ENCODE measurements at regions not wholly inside any gene's neighbourhood (a gene's known extent, or its start where the extent isn't known, plus 50 kb on each side); places are given as distances from the start of the nearest gene placed in this dataset.

DNA sequence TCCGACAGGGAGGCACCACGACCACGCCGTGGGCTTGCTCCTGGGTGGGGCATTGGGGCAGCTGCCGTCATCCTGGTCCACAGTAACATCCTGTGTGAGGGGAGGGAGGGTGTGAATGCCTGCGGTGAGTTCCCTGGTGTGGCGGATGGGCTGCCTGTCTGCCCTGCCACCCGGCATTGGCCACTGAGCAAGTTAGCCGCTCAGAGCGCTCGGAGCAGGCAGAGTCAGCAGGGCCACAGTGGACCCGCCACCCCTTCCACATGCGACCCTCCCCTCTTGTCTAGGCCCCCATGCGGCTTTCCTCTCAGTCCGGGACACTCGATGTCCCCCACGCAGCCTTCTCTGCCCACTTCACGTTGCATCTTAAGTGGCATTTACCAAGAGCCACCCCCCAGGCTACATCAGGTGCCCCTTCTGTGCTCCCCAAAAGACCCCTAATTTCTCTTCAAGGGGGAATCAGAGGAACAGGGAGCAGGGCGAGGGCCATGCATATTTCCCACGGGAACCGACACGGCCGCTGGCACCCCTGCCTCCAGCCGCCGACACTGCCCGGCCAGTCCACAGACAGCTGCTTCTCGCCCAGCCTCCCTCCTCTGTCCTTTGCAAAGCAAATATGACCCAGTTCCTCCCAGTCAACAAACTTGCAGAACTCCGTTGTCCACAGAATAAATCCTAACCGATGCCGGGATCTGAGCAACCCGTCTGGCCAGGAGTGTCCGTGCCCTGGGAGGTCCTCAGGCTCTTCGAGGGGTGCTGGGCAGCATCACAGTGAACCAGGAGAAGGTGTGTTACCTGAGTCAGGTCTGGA lies 1482.1 kb downstream of the TBC1D22A start:
- DNase-seq (ENCODE audit: low read depth in 3 of 3) = no peak

GRCh38 chr22:48242461-48242864 lies 1480.0 kb downstream of the TBC1D22A start:
- no peak for DNase-seq (ENCODE audit: low read depth in 3 of 3)

DNA sequence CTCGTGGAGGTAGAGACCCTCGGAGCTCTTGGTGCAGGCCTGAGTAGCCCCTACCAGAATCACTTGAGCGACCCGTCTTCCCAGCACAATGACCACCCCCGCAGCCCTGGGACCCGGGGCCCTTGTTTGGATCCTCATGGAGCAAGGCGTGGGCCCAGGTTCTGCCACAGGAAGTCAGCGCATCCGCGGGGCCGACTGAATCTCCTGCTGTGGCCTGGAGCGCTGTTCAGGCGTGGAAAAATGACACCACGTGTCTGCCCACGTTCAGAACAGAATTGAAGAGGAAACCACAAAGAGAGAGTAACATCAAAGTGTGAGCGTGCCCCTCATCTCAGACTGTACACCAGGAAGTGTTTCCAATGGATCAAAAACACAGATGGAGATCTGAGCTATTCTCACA lies 1479.2 kb downstream of the TBC1D22A start:
- DNase-seq (ENCODE audit: low read depth in 3 of 3) = no peak

DNA sequence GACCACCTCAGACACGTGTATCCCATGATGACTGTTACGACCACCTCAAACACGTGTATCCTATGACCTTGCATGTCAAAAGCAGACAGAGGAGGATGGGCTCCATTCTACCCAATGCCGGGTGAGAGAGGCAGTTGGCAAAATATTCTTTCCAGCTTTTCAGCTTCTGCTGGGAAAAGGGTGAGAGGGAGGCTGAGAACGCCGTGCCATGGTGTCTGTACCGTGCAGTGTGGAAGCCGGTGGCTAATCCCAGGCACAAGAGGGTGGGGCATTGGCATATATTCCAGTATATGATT lies 1478.4 kb downstream of the TBC1D22A start:
- DNase-seq (ENCODE audit: low read depth in 3 of 3) = no peak

DNA sequence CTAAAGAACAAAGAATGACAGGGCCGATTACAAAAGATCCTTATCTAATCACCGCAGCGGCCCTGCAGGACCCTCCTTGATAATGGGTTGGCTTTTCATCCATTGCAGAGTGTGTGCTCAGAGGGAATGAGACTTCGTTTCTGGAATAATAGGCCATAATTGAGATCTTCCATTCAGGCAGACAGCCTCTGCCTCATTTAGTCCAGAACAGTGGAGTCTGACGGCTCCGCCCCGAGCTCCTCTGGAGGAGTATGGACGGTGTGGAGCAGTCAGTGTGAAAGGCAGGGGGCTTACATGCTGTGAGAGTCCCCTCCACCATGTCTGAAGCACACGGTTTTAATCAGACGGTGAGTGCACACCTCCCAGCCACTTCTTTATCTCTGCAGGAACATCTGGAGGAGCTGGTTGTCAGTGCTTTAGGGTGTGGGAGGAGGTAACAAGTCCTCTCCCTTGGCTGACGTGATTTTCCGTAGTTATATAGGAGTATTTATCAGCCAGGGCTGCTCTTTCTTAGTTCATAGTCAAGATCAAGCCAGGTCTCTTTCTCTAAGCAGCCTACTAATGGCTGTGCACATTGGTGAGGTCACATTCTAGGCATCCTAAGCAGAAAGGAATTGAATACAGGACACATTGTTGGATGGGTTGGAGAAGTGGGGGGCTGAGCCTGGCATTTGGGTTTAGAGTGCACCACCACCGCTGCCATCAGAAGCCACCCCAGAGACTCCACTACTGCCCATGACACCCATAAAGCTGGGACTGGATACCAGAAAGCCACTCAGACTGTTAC lies 1477.9 kb downstream of the TBC1D22A start:
- DNase-seq (ENCODE audit: low read depth in 3 of 3) = no peak

DNA sequence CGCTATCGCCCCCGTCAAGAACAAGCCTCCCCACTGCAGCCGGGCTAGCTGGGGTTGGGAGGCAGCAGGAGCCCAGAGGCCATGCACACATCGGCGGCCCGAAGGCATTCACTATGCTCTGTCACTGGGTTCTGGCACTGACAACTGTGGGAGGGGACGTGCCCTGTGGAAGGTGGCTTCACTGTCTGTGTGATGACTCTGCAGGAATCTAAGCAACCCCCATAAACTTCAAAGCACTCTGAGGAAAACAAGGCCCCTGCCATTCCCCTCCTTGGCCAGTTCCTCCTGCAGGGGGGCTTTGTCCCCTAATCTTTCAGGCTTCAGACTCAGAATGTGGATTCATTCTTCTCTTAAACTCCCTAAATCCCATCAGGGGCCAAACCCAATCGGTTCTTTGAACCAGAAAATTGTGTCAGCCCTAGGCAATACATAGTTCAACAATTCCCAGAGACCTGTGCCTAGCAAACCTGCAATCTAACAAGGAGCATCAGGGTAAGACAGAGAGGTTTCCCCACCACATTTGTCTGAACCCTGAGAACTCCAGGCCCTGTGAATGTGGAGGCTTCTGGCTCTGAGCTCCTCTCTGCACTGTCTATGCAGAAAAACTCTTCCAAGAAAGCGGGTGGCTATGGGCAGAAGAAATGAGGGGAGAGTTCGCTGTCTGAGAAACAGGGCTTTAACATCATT lies 1477.2 kb downstream of the TBC1D22A start:
- no peak for DNase-seq (ENCODE audit: low read depth in 3 of 3)

- DNase-seq (ENCODE audit: low read depth in 3 of 3) = no peak
Measured at GRCh38 chr22:48238966-48239365, 1476.5 kb downstream of the TBC1D22A start.

- no peak for DNase-seq (ENCODE audit: low read depth in 3 of 3)
Measured at GRCh38 chr22:48238284-48238915, 1476.0 kb downstream of the TBC1D22A start.

- no peak for DNase-seq (ENCODE audit: low read depth in 3 of 3)
Measured at GRCh38 chr22:48237466-48238283, 1475.2 kb downstream of the TBC1D22A start.

DNA sequence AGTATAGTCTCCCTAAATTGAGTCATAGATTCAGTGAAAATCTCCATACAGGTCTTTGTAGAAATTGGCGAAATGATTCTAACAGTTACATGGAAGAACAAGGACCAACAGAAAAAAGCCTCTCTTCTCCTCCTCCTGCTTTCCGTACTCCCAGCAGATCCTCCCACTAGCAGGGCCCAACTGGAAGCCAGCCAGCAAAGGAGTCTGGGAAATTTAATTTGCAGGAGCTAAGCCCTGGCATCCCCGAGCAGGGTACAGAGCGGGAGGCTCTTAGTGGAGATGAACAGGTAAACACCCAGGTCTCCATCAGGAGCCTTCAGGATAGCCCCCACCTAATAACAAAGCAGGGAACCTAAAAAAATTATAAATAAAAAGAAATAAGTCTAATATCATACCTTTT lies 1473.8 kb downstream of the TBC1D22A start:
- DNase-seq (ENCODE audit: low read depth in 3 of 3) = no peak

GRCh38 chr22:48235744-48236143 lies 1473.3 kb downstream of the TBC1D22A start:
- DNase-seq (ENCODE audit: low read depth in 3 of 3) = no peak

DNA sequence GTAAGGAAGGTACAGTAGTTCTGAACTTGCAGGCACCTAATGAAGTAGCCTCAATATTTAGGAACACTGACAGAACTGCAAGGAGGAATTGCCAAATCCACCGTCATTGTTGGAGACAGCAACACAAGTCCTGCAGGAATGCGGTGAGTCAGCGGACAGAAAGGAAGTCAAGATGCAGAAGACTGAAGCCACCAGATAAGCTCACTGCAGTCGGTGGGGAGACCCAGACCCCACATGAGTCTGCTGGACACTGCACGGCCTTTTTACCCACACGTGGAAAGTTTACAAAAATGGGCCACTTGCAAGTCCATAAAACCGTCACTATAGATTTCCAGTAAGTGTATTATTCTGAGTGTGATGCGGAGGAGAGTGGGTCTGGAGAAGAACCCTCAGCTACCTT lies 1471.6 kb downstream of the TBC1D22A start:
- no peak for DNase-seq (ENCODE audit: low read depth in 3 of 3)

GRCh38 chr22:48233586-48233985 lies 1471.1 kb downstream of the TBC1D22A start:
- DNase-seq (ENCODE audit: low read depth in 3 of 3) = no peak

- DNase-seq (ENCODE audit: low read depth in 3 of 3) = no peak
Measured at GRCh38 chr22:48228468-48228867, 1466.0 kb downstream of the TBC1D22A start.

DNA sequence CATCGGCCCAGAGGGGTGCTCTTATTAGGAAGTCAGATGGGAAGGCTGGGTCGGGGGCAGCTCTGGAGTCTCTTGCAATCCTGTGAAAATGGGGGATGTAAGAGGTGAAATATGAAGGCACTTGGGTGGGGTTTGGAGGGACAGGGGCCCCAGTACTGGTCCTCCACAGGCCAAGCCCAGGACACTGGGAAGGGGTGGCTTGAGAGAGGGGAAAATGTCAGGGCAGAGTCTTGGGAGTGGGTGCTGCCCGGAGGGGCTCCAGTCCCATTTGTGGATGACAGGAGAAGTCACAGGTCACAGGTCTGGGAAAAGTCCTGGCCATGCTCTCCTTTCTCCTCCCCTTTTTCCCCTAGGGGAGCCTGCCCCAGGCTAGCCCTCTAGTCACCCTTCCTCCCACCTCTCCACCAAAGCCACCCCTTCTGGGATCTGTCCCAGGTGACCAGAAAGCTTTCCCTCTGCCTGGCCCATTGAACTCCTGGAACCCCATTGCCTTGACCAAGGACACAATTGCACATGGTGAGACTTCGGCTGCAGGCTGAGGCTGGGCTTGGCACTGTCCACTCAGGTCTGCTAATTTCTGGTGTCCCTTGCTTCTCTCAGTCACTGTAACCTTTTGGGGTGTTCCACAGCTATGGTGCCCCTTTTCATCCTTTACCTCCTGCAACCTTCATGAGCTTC lies 1465.0 kb downstream of the TBC1D22A start:
- no peak for DNase-seq (ENCODE audit: low read depth in 3 of 3)

DNA sequence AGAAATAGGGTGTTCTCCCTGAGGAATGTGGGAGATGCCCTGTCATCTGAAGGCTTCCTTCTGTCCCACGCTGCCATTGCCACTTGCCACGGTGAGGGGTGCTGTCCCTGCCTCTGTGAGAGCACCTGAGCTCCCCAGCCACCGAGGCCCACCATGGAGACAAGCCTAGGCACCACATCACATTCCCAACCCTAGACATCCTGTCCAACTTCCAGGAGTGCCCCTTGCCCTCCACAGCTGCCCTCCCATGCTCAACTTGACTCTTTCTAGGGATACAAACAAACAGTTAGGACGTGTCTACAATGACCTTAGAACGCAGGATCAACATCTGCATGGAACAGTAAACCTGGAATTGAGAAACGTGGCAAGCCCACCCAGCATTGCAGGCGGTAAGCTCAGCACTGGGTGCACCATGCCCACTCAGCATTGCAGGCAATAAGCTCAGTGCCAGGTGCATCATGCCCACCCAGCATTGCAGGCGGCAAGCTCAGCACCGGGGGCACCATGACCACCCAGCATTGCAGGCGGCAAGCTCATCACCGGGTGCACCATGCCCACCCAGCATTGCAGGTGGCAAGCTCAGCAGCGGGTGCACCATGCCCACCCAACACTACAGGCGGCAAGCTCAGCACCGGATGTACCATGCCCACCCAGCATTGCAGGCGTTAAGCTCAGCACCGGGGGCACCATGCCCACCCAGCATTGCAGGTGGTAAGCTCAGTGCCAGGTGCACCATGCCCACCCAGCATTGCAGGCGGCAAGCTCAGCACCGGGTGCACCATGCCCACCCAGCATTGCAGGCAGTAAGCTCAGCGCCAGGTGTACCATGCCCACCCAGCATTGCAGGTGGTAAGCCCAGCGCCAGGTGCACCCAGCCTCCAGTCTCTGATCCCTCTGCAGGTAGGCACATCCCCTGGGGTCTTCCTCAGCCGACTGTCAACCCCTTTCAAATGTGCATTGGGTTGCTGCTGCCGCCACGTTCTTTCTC lies 1463.9 kb downstream of the TBC1D22A start:
- no peak for DNase-seq (ENCODE audit: low read depth in 3 of 3)

DNA sequence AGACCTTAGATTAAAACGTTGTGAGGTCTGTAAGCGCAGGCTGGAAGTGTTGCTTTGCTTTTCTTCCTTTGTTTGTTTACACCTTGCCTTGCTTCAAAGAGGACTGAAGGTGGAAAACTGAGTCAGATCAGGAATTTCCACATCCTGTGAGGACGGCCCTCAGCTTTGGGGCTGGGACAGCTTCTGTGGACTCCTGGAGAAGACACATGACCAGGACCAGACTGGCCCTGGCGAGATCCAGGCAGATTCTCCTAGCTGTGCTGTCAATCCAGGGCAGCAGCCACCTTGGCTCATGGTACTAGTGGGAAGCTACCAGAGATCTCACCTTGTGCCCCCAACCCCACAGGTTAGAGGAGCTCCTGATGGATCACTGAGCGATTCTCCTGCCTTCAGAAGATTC lies 1461.9 kb downstream of the TBC1D22A start:
- DNase-seq (ENCODE audit: low read depth in 3 of 3) = no peak

GRCh38 chr22:48223488-48224190 lies 1461.2 kb downstream of the TBC1D22A start:
- DNase-seq (ENCODE audit: low read depth in 3 of 3) = no peak
